ENCODE measurements at regions not wholly inside any gene's neighbourhood (a gene's known extent, or its start where the extent isn't known, plus 50 kb on each side); places are given as distances from the start of the nearest gene placed in this dataset.
"Not testable (repeated sequence)": the region's sequence is repeated elsewhere in the genome, so short reads cannot be mapped to it uniquely, and the experiment has no call there.

- DNase-seq, result not testable (repeated sequence)
These were observed 158.6 kb downstream of the ALDH8A1 start for GRCh38 chr6:134791243-134791843.

GRCh38 chr6:134787261-134787877, 162.5 kb downstream of the ALDH8A1 start:
- no peak for DNase-seq

- no peak for DNase-seq
These were observed 165.6 kb downstream of the ALDH8A1 start for GRCh38 chr6:134784336-134784735.

GRCh38 chr6:134778431-134778830, 171.5 kb downstream of the ALDH8A1 start:
- DNase-seq, result no peak

- no peak for DNase-seq
These were observed 175.7 kb downstream of the ALDH8A1 start for GRCh38 chr6:134774201-134774638.

- DNase-seq, result no peak
These were observed 177.1 kb downstream of the ALDH8A1 start for GRCh38 chr6:134772671-134773360.

- DNase-seq, result no peak
These were observed 181.0 kb downstream of the ALDH8A1 start for GRCh38 chr6:134768931-134769330.

- DNase-seq, result no peak
These were observed 183.4 kb downstream of the ALDH8A1 start for GRCh38 chr6:134766497-134766896.

GRCh38 chr6:134764741-134765140, 185.2 kb downstream of the ALDH8A1 start:
- no peak for DNase-seq

GRCh38 chr6:134763575-134763974, 186.3 kb downstream of the ALDH8A1 start:
- DNase-seq, result not testable (repeated sequence)

GRCh38 chr6:134758621-134759020, 191.3 kb downstream of the ALDH8A1 start:
- DNase-seq, result no peak

GRCh38 chr6:134757911-134758361, 192.0 kb downstream of the ALDH8A1 start:
- DNase-seq, result no peak

GRCh38 chr6:134756374-134757025, 193.4 kb downstream of the ALDH8A1 start:
- DNase-seq, result no peak

- DNase-seq, result no peak
These were observed 195.7 kb downstream of the ALDH8A1 start for GRCh38 chr6:134754013-134754690.

GRCh38 chr6:134753001-134753400, 196.9 kb downstream of the ALDH8A1 start:
- no peak for DNase-seq

GRCh38 chr6:134752445-134752844, 197.5 kb downstream of the ALDH8A1 start:
- no peak for DNase-seq

- DNase-seq, result no peak
These were observed 199.2 kb downstream of the ALDH8A1 start for GRCh38 chr6:134750669-134751068.

GRCh38 chr6:134748484-134748883, 201.4 kb downstream of the ALDH8A1 start:
- no peak for DNase-seq

- not testable (repeated sequence) for DNase-seq
These were observed 202.7 kb downstream of the ALDH8A1 start for GRCh38 chr6:134747197-134747596.

- DNase-seq, result no peak
These were observed 203.8 kb downstream of the ALDH8A1 start for GRCh38 chr6:134746140-134746539.

- DNase-seq, result not testable (repeated sequence)
These were observed 204.7 kb downstream of the ALDH8A1 start for GRCh38 chr6:134745192-134745591.
